GM12878 (cell line): ENCODE measurements at regions not wholly inside any gene's neighbourhood (a gene's known extent, or its start where the extent isn't known, plus 50 kb on each side); places are given as distances from the start of the nearest gene placed in this dataset.

ENCODE experiments used
- ATAC-seq: fragments of 200-7000 bp; cut with Tn5 transposase; 3 replicates; pipeline ENCODE4 v1.9.1; 2020; ENCODE audit warnings: mild to moderate bottlenecking, moderate library complexity
- BruUV-seq: library from RNA; stranded (reverse); fragments of 400-500 nt; replicated peaks from 2 replicates; lab custom pipeline; 2021; lab: Mats Ljungman, UMichigan
- CTCF ChIA-PET: fragments of 300-600 bp; sonication (Branson Sonifier 250); formaldehyde crosslinking; extraction: SDS; loops from one replicate; lab custom pipeline; 2021; ENCODE audit warnings: inconsistent platforms; lab: Yijun Ruan, JAX
- POLR2A ChIA-PET: fragments of 350-600 bp; formaldehyde crosslinking; extraction: SDS; loops from one replicate; lab custom pipeline; 2021; ENCODE audit warnings: inconsistent platforms; lab: Charles Lee
- RAD21 ChIA-PET: fragments of 300-600 bp; sonication (Branson Sonifier 250); formaldehyde crosslinking; loops from one replicate; lab custom pipeline; 2023; ENCODE audit warnings: antibody characterized with exemption; ENCODE audit not compliant: unreplicated experiment; lab: Charles Lee
- SMC1A ChIA-PET: fragments of 300-600 bp; sonication (Branson Sonifier 250); formaldehyde crosslinking; loops from one replicate; lab custom pipeline; 2023; ENCODE audit not compliant: unreplicated experiment, uncharacterized antibody; lab: Charles Lee
- DNase-seq: peaks from one replicate; pipeline ENCODE4 v3.0.0-alpha.2; 2011; ENCODE audit warnings: low read depth, low spot score
- FAIRE-seq: peaks from 3 replicates; lab custom pipeline; 2011; peaks lifted over from hg19 to GRCh38; lab: Jason Lieb, UNC
- H2AFZ ChIP-seq: 2 replicates; pipeline ENCODE4 v1.6.0; 2011; ENCODE audit warnings: low read depth, low read length, control low read depth; ENCODE audit not compliant: control insufficient read depth
- H3K27ac ChIP-seq: 2 replicates; pipeline ENCODE4 v1.5.1; 2011; ENCODE audit warnings: control low read depth; ENCODE audit not compliant: control insufficient read depth, insufficient read depth
- H3K27me3 ChIP-seq, 2 experiments: replicated peaks in 1 of 2; 2 replicates each; pipeline versions ENCODE4 v1.6.0 to v1.6.1; 2011; ENCODE audit warnings: low read length in 1 of 2; ENCODE audit not compliant: control insufficient read depth in 2 of 2, insufficient read depth in 2 of 2
- H3K36me3 ChIP-seq, 2 experiments: 2 replicates each; pipeline ENCODE4 v1.5.1; 2011; ENCODE audit warnings: low read length in 1 of 2; ENCODE audit not compliant: control insufficient read depth in 2 of 2, insufficient read depth in 2 of 2
- H3K4me1 ChIP-seq: 2 replicates; pipeline ENCODE4 v1.6.1; 2011; ENCODE audit warnings: mild to moderate bottlenecking, low read length, moderate library complexity, mixed read lengths; ENCODE audit not compliant: control insufficient read depth, insufficient read depth
- H3K4me2 ChIP-seq: 2 replicates; pipeline ENCODE4 v1.6.0; 2011; ENCODE audit warnings: control low read depth; ENCODE audit not compliant: control insufficient read depth, insufficient read depth
- H3K4me3 ChIP-seq: fragments of 200-600 bp; sonication (generic); 2 replicates; pipeline ENCODE4 v1.5.1; 2016
- H3K79me2 ChIP-seq: 2 replicates; pipeline ENCODE4 v1.6.0; 2011; ENCODE audit warnings: low read length; ENCODE audit not compliant: control insufficient read depth, insufficient read depth
- H3K9ac ChIP-seq: 2 replicates; pipeline ENCODE4 v1.8.0; 2011; ENCODE audit warnings: low read length, control low read depth, mixed read lengths; ENCODE audit not compliant: control insufficient read depth, insufficient read depth
- H3K9me3 ChIP-seq: replicated peaks from 3 replicates; pipeline ENCODE4 v1.5.1; 2011; ENCODE audit warnings: mild to moderate bottlenecking, low read length; ENCODE audit not compliant: control insufficient read depth, insufficient read depth
- H4K20me1 ChIP-seq: 2 replicates; pipeline ENCODE4 v1.6.0; 2011; ENCODE audit not compliant: control insufficient read depth, insufficient read depth
- BACH1 ChIP-seq: fragments of 450-650 bp; IDR thresholded peaks from 2 replicates; pipeline ENCODE4 v1.6.1; 2017; ENCODE audit warnings: mild to moderate bottlenecking, borderline replicate concordance
- BRCA1 ChIP-seq: IDR thresholded peaks from 2 replicates; pipeline ENCODE4 v1.6.1; 2011; ENCODE audit warnings: low read depth, low read length, improper control_type of control experiment
- CHD2 ChIP-seq: IDR thresholded peaks from 2 replicates; pipeline ENCODE4 v1.6.1; 2011; ENCODE audit warnings: low read depth, low read length, improper control_type of control experiment, borderline replicate concordance
- IKZF1 ChIP-seq: fragments of 450-650 bp; conservative IDR thresholded peaks from 2 replicates; pipeline ENCODE4 v1.6.1; 2017; ENCODE audit warnings: antibody characterized with exemption, mild to moderate bottlenecking
- KDM1A ChIP-seq: fragments of 200-600 bp; sonication (generic); IDR thresholded peaks from 2 replicates; pipeline ENCODE4 v1.6.1; 2016; ENCODE audit warnings: borderline replicate concordance
- KLF5 ChIP-seq: fragments of 450-650 bp; IDR thresholded peaks from 2 replicates; pipeline ENCODE4 v1.6.1; 2014; ENCODE audit warnings: mild to moderate bottlenecking; ENCODE audit not compliant: partially characterized antibody
- MYB ChIP-seq: fragments of 150-350 bp; IDR thresholded peaks from 2 replicates; pipeline ENCODE4 v1.6.1; 2014; ENCODE audit warnings: mild to moderate bottlenecking, low read depth, low read length, borderline replicate concordance
- NR2C2 ChIP-seq: IDR thresholded peaks from 2 replicates; pipeline ENCODE4 v1.6.1; 2011; ENCODE audit warnings: borderline replicate concordance, low read depth; ENCODE audit not compliant: control insufficient read depth, insufficient read length
- NRF1 ChIP-seq: conservative IDR thresholded peaks from 2 replicates; pipeline ENCODE4 v1.6.1; 2011; ENCODE audit warnings: mild to moderate bottlenecking, low read depth, low read length, improper control_type of control experiment
- ZBTB4 ChIP-seq: fragments of 450-650 bp; formaldehyde crosslinking; IDR thresholded peaks from 2 replicates; pipeline ENCODE4 v1.4.0; 2022; ENCODE audit warnings: mild to moderate bottlenecking, moderate library complexity
- ZNF384 ChIP-seq: IDR thresholded peaks from 2 replicates; pipeline ENCODE4 v1.6.1; 2012; ENCODE audit warnings: low read depth, mild to moderate bottlenecking, low read length, improper control_type of control experiment, borderline replicate concordance
- WGBS: methylation state at CpG from one replicate; pipeline ENCODE4 v1.1.6; 2016; ENCODE audit warnings: low lambda C conversion rate; ENCODE audit not compliant: insufficient replicate concordance, insufficient coverage; ENCODE audit errors: missing lambda C conversion rate; 5-methylcytosine and 5-hydroxymethylcytosine counted together
- in situ Hi-C: fragments of 300-500 bp; cut with MboI; formaldehyde crosslinking; loops from 9 replicates; pipeline ENCODE4 v1.14.3; 2018; ENCODE audit warnings: mixed read lengths
- intact Hi-C: fragments of 100-400 bp; cut with micrococcal nuclease; formaldehyde crosslinking; loops from one replicate; pipeline ENCODE4 v1.14.2; 2022; ENCODE audit not compliant: unreplicated experiment
- TF ChIP-seq, protein P1 (sequence below): fragments of 450-650 bp; conservative IDR thresholded peaks from 2 replicates; pipeline ENCODE4 v1.6.1; 2017; ENCODE audit warnings: mild to moderate bottlenecking, moderate library complexity
- TF ChIP-seq, protein P2 (sequence below): IDR thresholded peaks from 2 replicates; pipeline ENCODE4 v1.6.1; 2011; ENCODE audit warnings: low read depth, mild to moderate bottlenecking, low read length, moderate library complexity, borderline replicate concordance; ENCODE audit errors: extremely low read depth
- TF ChIP-seq, protein P3 (sequence below): fragments of 450-650 bp; IDR thresholded peaks from 2 replicates; pipeline ENCODE4 v1.6.1; 2016; ENCODE audit warnings: mild to moderate bottlenecking, moderate library complexity, borderline replicate concordance

DNA sequence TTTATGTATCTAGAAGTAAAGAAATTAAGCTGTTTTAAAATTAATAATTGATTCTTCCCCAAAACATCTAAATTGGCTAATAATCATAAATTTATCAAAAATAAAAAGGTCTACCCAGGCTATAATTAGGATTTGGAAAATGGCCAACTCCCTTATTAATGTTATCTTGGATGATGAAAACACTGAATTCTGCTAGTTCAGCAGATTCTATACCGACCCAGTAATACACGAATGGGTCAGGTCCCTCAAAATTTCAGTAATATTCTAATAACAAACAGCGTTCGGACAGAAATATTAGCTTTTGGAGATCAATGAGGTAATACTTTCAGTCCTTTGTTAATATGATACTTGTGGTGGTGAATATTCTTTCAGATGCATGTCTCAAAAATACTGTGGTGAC lies 360.7 kb upstream of the MGMT start (continued):
- TF ChIP-seq, protein P1, sequence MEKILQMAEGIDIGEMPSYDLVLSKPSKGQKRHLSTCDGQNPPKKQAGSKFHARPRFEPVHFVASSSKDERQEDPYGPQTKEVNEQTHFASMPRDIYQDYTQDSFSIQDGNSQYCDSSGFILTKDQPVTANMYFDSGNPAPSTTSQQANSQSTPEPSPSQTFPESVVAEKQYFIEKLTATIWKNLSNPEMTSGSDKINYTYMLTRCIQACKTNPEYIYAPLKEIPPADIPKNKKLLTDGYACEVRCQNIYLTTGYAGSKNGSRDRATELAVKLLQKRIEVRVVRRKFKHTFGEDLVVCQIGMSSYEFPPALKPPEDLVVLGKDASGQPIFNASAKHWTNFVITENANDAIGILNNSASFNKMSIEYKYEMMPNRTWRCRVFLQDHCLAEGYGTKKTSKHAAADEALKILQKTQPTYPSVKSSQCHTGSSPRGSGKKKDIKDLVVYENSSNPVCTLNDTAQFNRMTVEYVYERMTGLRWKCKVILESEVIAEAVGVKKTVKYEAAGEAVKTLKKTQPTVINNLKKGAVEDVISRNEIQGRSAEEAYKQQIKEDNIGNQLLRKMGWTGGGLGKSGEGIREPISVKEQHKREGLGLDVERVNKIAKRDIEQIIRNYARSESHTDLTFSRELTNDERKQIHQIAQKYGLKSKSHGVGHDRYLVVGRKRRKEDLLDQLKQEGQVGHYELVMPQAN, result no peak

- no peak overlapping the region for H3K4me3 ChIP-seq
- no peak overlapping the region for H3K27ac ChIP-seq
- no peak overlapping the region for H3K9ac ChIP-seq
- H4K20me1 ChIP-seq, result no peaks in the 10 kb centered on the region
- ChIA-PET SMC1A (no interaction called here), POLR2A (no interaction called here), RAD21 (no interaction called here), CTCF (no interaction called here)
- ATAC-seq, result no peak
- FAIRE-seq, result no peak
- H3K4me1 ChIP-seq, result no peaks in the 10 kb centered on the region
- no peaks in the 10 kb centered on the region for H3K79me2 ChIP-seq
- no peak overlapping the region for H2AFZ ChIP-seq
- intact Hi-C loops, result no loop called here
- no peaks in the 10 kb centered on the region for H3K36me3 ChIP-seq
- BruUV-seq, result no TSS peak
- in situ Hi-C loops, result no loop called here
- H3K4me2 ChIP-seq, result no peak overlapping the region
- H3K27me3 ChIP-seq, result no peaks in the 10 kb centered on the region
- no peak for DNase-seq
- no peaks in the 10 kb centered on the region for H3K9me3 ChIP-seq
- 3% methylated on average over 3 of the region's 3 CpGs for WGBS
- TF ChIP-seq MYB, result no peak
- TF ChIP-seq NRF1, result no peak
- no peak for TF ChIP-seq BACH1
- TF ChIP-seq CHD2, result no peak
- TF ChIP-seq ZNF384, result no peak
- no peak for TF ChIP-seq KLF5
- no peak for TF ChIP-seq IKZF1
- no peak for TF ChIP-seq ZBTB4
- TF ChIP-seq NR2C2, result no peak
- TF ChIP-seq, protein P2, sequence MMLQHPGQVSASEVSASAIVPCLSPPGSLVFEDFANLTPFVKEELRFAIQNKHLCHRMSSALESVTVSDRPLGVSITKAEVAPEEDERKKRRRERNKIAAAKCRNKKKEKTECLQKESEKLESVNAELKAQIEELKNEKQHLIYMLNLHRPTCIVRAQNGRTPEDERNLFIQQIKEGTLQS, result no peak
- no peak for TF ChIP-seq BRCA1
- TF ChIP-seq, protein P3, sequence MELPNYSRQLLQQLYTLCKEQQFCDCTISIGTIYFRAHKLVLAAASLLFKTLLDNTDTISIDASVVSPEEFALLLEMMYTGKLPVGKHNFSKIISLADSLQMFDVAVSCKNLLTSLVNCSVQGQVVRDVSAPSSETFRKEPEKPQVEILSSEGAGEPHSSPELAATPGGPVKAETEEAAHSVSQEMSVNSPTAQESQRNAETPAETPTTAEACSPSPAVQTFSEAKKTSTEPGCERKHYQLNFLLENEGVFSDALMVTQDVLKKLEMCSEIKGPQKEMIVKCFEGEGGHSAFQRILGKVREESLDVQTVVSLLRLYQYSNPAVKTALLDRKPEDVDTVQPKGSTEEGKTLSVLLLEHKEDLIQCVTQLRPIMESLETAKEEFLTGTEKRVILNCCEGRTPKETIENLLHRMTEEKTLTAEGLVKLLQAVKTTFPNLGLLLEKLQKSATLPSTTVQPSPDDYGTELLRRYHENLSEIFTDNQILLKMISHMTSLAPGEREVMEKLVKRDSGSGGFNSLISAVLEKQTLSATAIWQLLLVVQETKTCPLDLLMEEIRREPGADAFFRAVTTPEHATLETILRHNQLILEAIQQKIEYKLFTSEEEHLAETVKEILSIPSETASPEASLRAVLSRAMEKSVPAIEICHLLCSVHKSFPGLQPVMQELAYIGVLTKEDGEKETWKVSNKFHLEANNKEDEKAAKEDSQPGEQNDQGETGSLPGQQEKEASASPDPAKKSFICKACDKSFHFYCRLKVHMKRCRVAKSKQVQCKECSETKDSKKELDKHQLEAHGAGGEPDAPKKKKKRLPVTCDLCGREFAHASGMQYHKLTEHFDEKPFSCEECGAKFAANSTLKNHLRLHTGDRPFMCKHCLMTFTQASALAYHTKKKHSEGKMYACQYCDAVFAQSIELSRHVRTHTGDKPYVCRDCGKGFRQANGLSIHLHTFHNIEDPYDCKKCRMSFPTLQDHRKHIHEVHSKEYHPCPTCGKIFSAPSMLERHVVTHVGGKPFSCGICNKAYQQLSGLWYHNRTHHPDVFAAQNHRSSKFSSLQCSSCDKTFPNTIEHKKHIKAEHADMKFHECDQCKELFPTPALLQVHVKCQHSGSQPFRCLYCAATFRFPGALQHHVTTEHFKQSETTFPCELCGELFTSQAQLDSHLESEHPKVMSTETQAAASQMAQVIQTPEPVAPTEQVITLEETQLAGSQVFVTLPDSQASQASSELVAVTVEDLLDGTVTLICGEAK, result no peak
- no peak for TF ChIP-seq KDM1A
Observed at GRCh38 chr10:129107525-129107924, 359.5 kb upstream of the MGMT start.
